HG03378 (cell line): ENCODE measurements at regions not wholly inside any gene's neighbourhood (a gene's known extent, or its start where the extent isn't known, plus 50 kb on each side); places are given as distances from the start of the nearest gene placed in this dataset.
"Not testable (repeated sequence)": the region's sequence is repeated elsewhere in the genome, so short reads cannot be mapped to it uniquely, and the experiment has no call there.

Source experiments
- ATAC-seq: cut with Tn5 transposase; IDR thresholded peaks from one replicate; pipeline ENCODE4 v1.9.1; 2021; ENCODE audit warnings: mild to moderate bottlenecking, moderate library complexity; ENCODE audit not compliant: unreplicated experiment

GRCh38 chr4:32716090-32716620 lies 1996.0 kb downstream of the PCDH7 start:
- not testable (repeated sequence) for ATAC-seq

- no peak for ATAC-seq
These were observed 2015.9 kb downstream of the PCDH7 start for GRCh38 chr4:32735856-32736590.

GRCh38 chr4:32744211-32744610 lies 2024.0 kb downstream of the PCDH7 start:
- no peak for ATAC-seq

GRCh38 chr4:32745351-32745750 lies 2025.2 kb downstream of the PCDH7 start:
- ATAC-seq, result no peak

GRCh38 chr4:32748061-32748460 lies 2027.9 kb downstream of the PCDH7 start:
- no peak for ATAC-seq

- no peak for ATAC-seq
These were observed 2028.3 kb downstream of the PCDH7 start for GRCh38 chr4:32748498-32748897.

- ATAC-seq, result no peak
These were observed 2032.8 kb downstream of the PCDH7 start for GRCh38 chr4:32752962-32753361.

GRCh38 chr4:32768664-32769389 lies 2048.7 kb downstream of the PCDH7 start:
- ATAC-seq, result no peak

GRCh38 chr4:32771491-32771890 lies 2051.3 kb downstream of the PCDH7 start:
- no peak for ATAC-seq

- ATAC-seq, result no peak
These were observed 2054.9 kb downstream of the PCDH7 start for GRCh38 chr4:32775049-32775448.

- ATAC-seq, result no peak
These were observed 2056.4 kb downstream of the PCDH7 start for GRCh38 chr4:32776435-32777203.

GRCh38 chr4:32778025-32778424 lies 2057.9 kb downstream of the PCDH7 start:
- ATAC-seq, result no peak

- no peak for ATAC-seq
These were observed 2058.8 kb downstream of the PCDH7 start for GRCh38 chr4:32778938-32779337.

GRCh38 chr4:32789026-32789608 lies 2068.9 kb downstream of the PCDH7 start:
- no peak for ATAC-seq

GRCh38 chr4:32790803-32791202 lies 2070.6 kb downstream of the PCDH7 start:
- no peak for ATAC-seq

GRCh38 chr4:32798471-32799159 lies 2078.4 kb downstream of the PCDH7 start:
- no peak for ATAC-seq

- ATAC-seq, result no peak
These were observed 2104.2 kb downstream of the PCDH7 start for GRCh38 chr4:32824336-32824735.

- no peak for ATAC-seq
These were observed 2106.0 kb downstream of the PCDH7 start for GRCh38 chr4:32826169-32826568.

GRCh38 chr4:32830160-32830559 lies 2110.0 kb downstream of the PCDH7 start:
- no peak for ATAC-seq

GRCh38 chr4:32831104-32831503 lies 2110.9 kb downstream of the PCDH7 start:
- ATAC-seq, result no peak
